GM23338 (cell line): ENCODE measurements at regions not wholly inside any gene's neighbourhood (a gene's known extent, or its start where the extent isn't known, plus 50 kb on each side); places are given as distances from the start of the nearest gene placed in this dataset.

Source experiments
- ATAC-seq: fragments of 200-7000 bp; cut with Tn5 transposase; 3 replicates; pipeline ENCODE4 v1.9.1; 2020
- DNase-seq: peaks from one replicate; pipeline ENCODE4 v3.0.0-alpha.2; 2015; ENCODE audit warnings: low spot score
- H2AFZ ChIP-seq: fragments of 200-600 bp; sonication (generic); 2 replicates; pipeline ENCODE4 v1.8.0; 2016; ENCODE audit warnings: antibody characterized with exemption, mild to moderate bottlenecking, moderate library complexity
- H3F3A ChIP-seq: fragments of 200-600 bp; sonication (generic); replicated peaks from 2 replicates; pipeline ENCODE4 v1.8.0; 2017; ENCODE audit warnings: antibody characterized with exemption, mixed run types, low read depth
- H3K27ac ChIP-seq: fragments of 200-600 bp; sonication (generic); 2 replicates; pipeline ENCODE4 v1.6.1; 2016; ENCODE audit warnings: low read depth
- H3K27me3 ChIP-seq: fragments of 200-600 bp; sonication (generic); 2 replicates; pipeline ENCODE4 v1.8.0; 2016; ENCODE audit warnings: mild to moderate bottlenecking, mixed run types, moderate library complexity; ENCODE audit not compliant: insufficient read depth
- H3K36me3 ChIP-seq: fragments of 200-600 bp; sonication (generic); 2 replicates; pipeline ENCODE4 v1.8.0; 2016; ENCODE audit warnings: mild to moderate bottlenecking; ENCODE audit not compliant: insufficient read depth
- H3K4me1 ChIP-seq: fragments of 200-600 bp; sonication (generic); 2 replicates; pipeline ENCODE4 v1.8.0; 2016; ENCODE audit warnings: mild to moderate bottlenecking, moderate library complexity; ENCODE audit not compliant: insufficient read depth
- H3K4me2 ChIP-seq: fragments of 200-600 bp; sonication (generic); 2 replicates; pipeline ENCODE4 v1.7.1; 2017; ENCODE audit warnings: mixed run types
- H3K4me3 ChIP-seq: fragments of 200-600 bp; sonication (generic); 2 replicates; pipeline ENCODE4 v1.6.1; 2016; ENCODE audit warnings: mixed run types
- H3K79me2 ChIP-seq: fragments of 200-600 bp; sonication (generic); replicated peaks from 2 replicates; pipeline ENCODE4 v1.8.0; 2017; ENCODE audit warnings: mild to moderate bottlenecking; ENCODE audit not compliant: insufficient read depth
- H3K9me2 ChIP-seq: fragments of 200-600 bp; sonication (generic); 2 replicates; pipeline ENCODE4 v1.8.0; 2017; ENCODE audit not compliant: insufficient read depth
- H4K20me1 ChIP-seq: fragments of 200-600 bp; sonication (generic); replicated peaks from 2 replicates; pipeline ENCODE4 v1.8.0; 2017; ENCODE audit warnings: mild to moderate bottlenecking; ENCODE audit not compliant: insufficient read depth
- H3K27ac Mint-ChIP-seq: 2 replicates; pipeline ENCODE4 v1.8.0; 2020; ENCODE audit warnings: inconsistent platforms, mild to moderate bottlenecking, moderate library complexity, mixed read lengths
- H3K27me3 Mint-ChIP-seq: 3 replicates; pipeline ENCODE4 v1.8.0; 2022; ENCODE audit warnings: low read depth, mild to moderate bottlenecking, moderate library complexity, mixed read lengths, inconsistent platforms; ENCODE audit not compliant: insufficient read depth, poor library complexity
- H3K36me3 Mint-ChIP-seq: 3 replicates; pipeline ENCODE4 v1.8.0; 2021; ENCODE audit warnings: low read depth, mild to moderate bottlenecking, inconsistent platforms, moderate library complexity, mixed read lengths
- H3K4me1 Mint-ChIP-seq: 3 replicates; pipeline ENCODE4 v1.8.0; 2020; ENCODE audit warnings: mild to moderate bottlenecking, inconsistent platforms, mixed read lengths
- H3K4me3 Mint-ChIP-seq: 3 replicates; pipeline ENCODE4 v1.8.0; 2021; ENCODE audit warnings: moderate library complexity, mild to moderate bottlenecking, inconsistent platforms, mixed read lengths
- H3K9me3 Mint-ChIP-seq: 3 replicates; pipeline ENCODE4 v1.8.0; 2020; ENCODE audit warnings: moderate library complexity, mild to moderate bottlenecking, inconsistent platforms, mixed read lengths
- CREB1 ChIP-seq: fragments of 250-450 bp; sonication (Bioruptor Pico); IDR thresholded peaks from 2 replicates; pipeline ENCODE4 v1.5.0; 2020; ENCODE audit warnings: low read depth, mild to moderate bottlenecking, moderate library complexity
- CTCF ChIP-seq, 2 experiments: fragments of 200-600 bp in 1 of 2; sonication (generic) in 1 of 2; conservative IDR thresholded peaks; 2 replicates each; pipeline versions ENCODE4 v1.5.1 to v1.6.1; 2016 to 2017; ENCODE audit warnings: antibody characterized with exemption in 2 of 2, low read depth in 2 of 2, mild to moderate bottlenecking in 2 of 2, moderate library complexity in 1 of 2
- EZH2 ChIP-seq: fragments of 200-600 bp; sonication (generic); IDR thresholded peaks from one replicate; pipeline ENCODE4 v1.8.0; 2017; ENCODE audit warnings: antibody characterized with exemption, mild to moderate bottlenecking, low read depth; ENCODE audit not compliant: unreplicated experiment
- JUNB ChIP-seq: IDR thresholded peaks from one replicate; pipeline ENCODE4 v1.6.1; 2016; ENCODE audit warnings: antibody characterized with exemption; ENCODE audit not compliant: unreplicated experiment
- NANOG ChIP-seq: IDR thresholded peaks from 2 replicates; pipeline ENCODE4 v1.6.1; 2016; ENCODE audit warnings: antibody characterized with exemption, borderline replicate concordance
- POLR2AphosphoS5 ChIP-seq: IDR thresholded peaks from 2 replicates; pipeline ENCODE4 v1.6.1; 2016; ENCODE audit warnings: antibody characterized with exemption, low read depth
- REST ChIP-seq: IDR thresholded peaks from one replicate; pipeline ENCODE4 v1.6.1; 2018; ENCODE audit warnings: antibody characterized with exemption; ENCODE audit not compliant: unreplicated experiment
- STAT1 ChIP-seq: IDR thresholded peaks from one replicate; pipeline ENCODE4 v1.6.1; 2016; ENCODE audit warnings: antibody characterized with exemption; ENCODE audit not compliant: unreplicated experiment
- ZNF114 ChIP-seq: fragments of 250-450 bp; sonication (Bioruptor Pico); IDR thresholded peaks from 2 replicates; pipeline ENCODE4 v1.5.0; 2020; ENCODE audit warnings: mild to moderate bottlenecking, moderate library complexity

- Histone ChIP-seq H3K27me3 (no peaks in the 10 kb centered on the region), H3K79me2 (no peaks in the 10 kb centered on the region), H4K20me1 (no peaks in the 10 kb centered on the region), H3F3A (no peaks in the 10 kb centered on the region), H3K9me2 (peaks cover 10% of the 10 kb centered on the region; the same call in 1 of the 2 replicates), H2AFZ (no peak overlapping the region), H3K27ac (no peak overlapping the region), H3K4me3 (no peak overlapping the region), H3K4me1 (peaks cover 6% of the 10 kb centered on the region; the same call in 1 of the 2 replicates), H3K4me2 (no peak overlapping the region), H3K36me3 (no peaks in the 10 kb centered on the region)
- H3K9me3 Mint-ChIP-seq = peaks cover 7% of the 10 kb centered on the region; the same call in 2 of the 3 replicates
- H3K36me3 Mint-ChIP-seq = peaks cover 5% of the 10 kb centered on the region; the same call in 1 of the 3 replicates
- H3K27ac Mint-ChIP-seq = no peak overlapping the region
- H3K27me3 Mint-ChIP-seq = peaks cover 3% of the 10 kb centered on the region
- H3K4me1 Mint-ChIP-seq = peaks cover 12% of the 10 kb centered on the region
- no peak for DNase-seq
- TF ChIP-seq STAT1 = no peak
- TF ChIP-seq CREB1 (CRISPR knock-in tag) = no peak
- TF ChIP-seq ZNF114 (CRISPR knock-in tag) = no peak
- no peak for TF ChIP-seq REST
- no peak for TF ChIP-seq JUNB
- no peak for TF ChIP-seq CTCF (conservative IDR thresholded peaks at IDR 0.05; ENCODE audit: low read depth in 2 of 2)
- TF ChIP-seq POLR2AphosphoS5 = no peak
- no peak for TF ChIP-seq EZH2
- ATAC-seq = no peak
- no peak overlapping the region for H3K4me3 Mint-ChIP-seq
These were observed 469.8 kb upstream of the WWC1 start for GRCh38 chr5:167821669-167822068.

GRCh38 chr5:167822241-167822640, 469.2 kb upstream of the WWC1 start:
- no peaks in the 10 kb centered on the region for H4K20me1 ChIP-seq
- Mint-ChIP-seq H3K27me3 (peaks cover 3% of the 10 kb centered on the region), H3K4me3 (no peak overlapping the region), H3K9me3 (peaks cover 7% of the 10 kb centered on the region; the same call in 2 of the 3 replicates), H3K36me3 (peaks cover 5% of the 10 kb centered on the region; the same call in 1 of the 3 replicates), H3K4me1 (peaks cover 16% of the 10 kb centered on the region), H3K27ac (no peak overlapping the region)
- peaks cover 7% of the 10 kb centered on the region; the same call in 1 of the 2 replicates for H3K9me2 ChIP-seq
- no peaks in the 10 kb centered on the region for H3K79me2 ChIP-seq
- H3K4me2 ChIP-seq = no peak overlapping the region
- no peak overlapping the region for H2AFZ ChIP-seq
- TF ChIP-seq NANOG (no peak), JUNB (no peak), CTCF (conservative IDR thresholded peaks at IDR 0.05; ENCODE audit: low read depth in 2 of 2) (no peak), POLR2AphosphoS5 (no peak), EZH2 (no peak), CREB1 (CRISPR knock-in tag) (no peak), ZNF114 (CRISPR knock-in tag) (no peak), STAT1 (no peak)
- H3K27me3 ChIP-seq = no peaks in the 10 kb centered on the region
- no peak overlapping the region for H3K27ac ChIP-seq
- no peaks in the 10 kb centered on the region for H3K36me3 ChIP-seq
- H3K4me3 ChIP-seq = no peak overlapping the region
- no peak for DNase-seq
- no peak for ATAC-seq
- no peaks in the 10 kb centered on the region for H3F3A ChIP-seq
- peaks cover 6% of the 10 kb centered on the region; the same call in 1 of the 2 replicates for H3K4me1 ChIP-seq
